Liver (tissue), 8 donors: ENCODE measurements at regions not wholly inside any gene's neighbourhood (a gene's known extent, or its start where the extent isn't known, plus 50 kb on each side); places are given as distances from the start of the nearest gene placed in this dataset.

Source experiments
- DNase-seq: peaks from one replicate; pipeline ENCODE4 v3.0.0-alpha.2; 2017; ENCODE audit warnings: low spot score
- H3K27ac ChIP-seq, 2 donors: one replicate each; pipeline ENCODE4 v1.7.0; 2013; ENCODE audit warnings: inconsistent platforms in 2 of 2, low read length in 2 of 2, control low read depth in 1 of 2, low read depth in 1 of 2, mild to moderate bottlenecking in 1 of 2
- H3K27me3 ChIP-seq, 4 donors: one replicate each; pipeline versions ENCODE4 v1.6.1 to v1.7.0; 2013; ENCODE audit warnings: low read length in 3 of 4, inconsistent platforms in 1 of 4, mild to moderate bottlenecking in 1 of 4, moderate library complexity in 1 of 4; ENCODE audit not compliant: control insufficient read depth in 4 of 4, insufficient read depth in 4 of 4
- H3K36me3 ChIP-seq, 4 donors: one replicate each; pipeline versions ENCODE4 v1.6.1 to v1.7.0; 2013; ENCODE audit warnings: low read length in 3 of 4, mild to moderate bottlenecking in 3 of 4, low read depth in 1 of 4, moderate library complexity in 1 of 4; ENCODE audit not compliant: control insufficient read depth in 4 of 4, insufficient read depth in 3 of 4
- H3K4me1 ChIP-seq, 4 donors: one replicate each; pipeline versions ENCODE4 v1.6.1 to v1.7.0; 2013; ENCODE audit warnings: low read length in 3 of 4, mild to moderate bottlenecking in 3 of 4, moderate library complexity in 1 of 4; ENCODE audit not compliant: control insufficient read depth in 4 of 4, insufficient read depth in 4 of 4
- H3K4me3 ChIP-seq, 3 donors: one replicate each; pipeline versions ENCODE4 v1.6.1 to v1.7.0; 2013; ENCODE audit warnings: low read length in 3 of 3, control low read depth in 1 of 3, low read depth in 1 of 3, mild to moderate bottlenecking in 1 of 3
- H3K9ac ChIP-seq, 2 donors: one replicate each; pipeline ENCODE4 v1.7.0; 2013; ENCODE audit warnings: low read length in 2 of 2, mild to moderate bottlenecking in 2 of 2, moderate library complexity in 2 of 2, control low read depth in 1 of 2, low read depth in 1 of 2
- H3K9me3 ChIP-seq, 4 donors: one replicate each; pipeline versions ENCODE4 v1.6.1 to v1.7.0; 2013; ENCODE audit warnings: low read length in 3 of 4; ENCODE audit not compliant: control insufficient read depth in 4 of 4
- EGR1 ChIP-seq, 2 donors: IDR thresholded peaks; 2 replicates each; pipeline ENCODE4 v1.6.1; 2016 to 2018; ENCODE audit warnings: antibody characterized with exemption in 2 of 2, low read depth in 2 of 2
- FOXA1 ChIP-seq: IDR thresholded peaks from 2 replicates; pipeline ENCODE4 v1.6.1; 2016; ENCODE audit warnings: antibody characterized with exemption
- FOXA2 ChIP-seq: IDR thresholded peaks from 2 replicates; pipeline ENCODE4 v1.6.1; 2016; ENCODE audit warnings: antibody characterized with exemption
- GABPA ChIP-seq, 2 donors: IDR thresholded peaks in 1 of 2; conservative IDR thresholded peaks in 1 of 2; 2 replicates each; pipeline ENCODE4 v1.6.1; 2016; ENCODE audit warnings: antibody characterized with exemption in 2 of 2, mild to moderate bottlenecking in 1 of 2, moderate library complexity in 1 of 2
- HNF4A ChIP-seq, 2 donors: conservative IDR thresholded peaks; 2 replicates each; pipeline ENCODE4 v1.6.1; 2016; ENCODE audit warnings: antibody characterized with exemption in 2 of 2, mild to moderate bottlenecking in 2 of 2
- HNF4G ChIP-seq: IDR thresholded peaks from 2 replicates; pipeline ENCODE4 v1.6.1; 2016; ENCODE audit warnings: antibody characterized with exemption
- JUND ChIP-seq, 2 donors: IDR thresholded peaks; 2 replicates each; pipeline ENCODE4 v1.6.1; 2016; ENCODE audit warnings: antibody characterized with exemption in 2 of 2
- NR2F2 ChIP-seq: IDR thresholded peaks from 2 replicates; pipeline ENCODE4 v1.6.1; 2016; ENCODE audit warnings: antibody characterized with exemption
- RAD21 ChIP-seq, 2 donors: IDR thresholded peaks; 2 replicates each; pipeline ENCODE4 v1.6.1; 2016; ENCODE audit warnings: antibody characterized with exemption in 2 of 2, mild to moderate bottlenecking in 2 of 2
- RXRA ChIP-seq, 2 donors: IDR thresholded peaks; 2 replicates each; pipeline ENCODE4 v1.6.1; 2017 to 2018; ENCODE audit warnings: antibody characterized with exemption in 2 of 2, mild to moderate bottlenecking in 1 of 2
- SP1 ChIP-seq: IDR thresholded peaks from 2 replicates; pipeline ENCODE4 v1.6.1; 2018; ENCODE audit warnings: antibody characterized with exemption, mild to moderate bottlenecking
- TAF1 ChIP-seq: conservative IDR thresholded peaks from 2 replicates; pipeline ENCODE4 v1.6.1; 2016; ENCODE audit warnings: antibody characterized with exemption, mild to moderate bottlenecking
- YY1 ChIP-seq: IDR thresholded peaks from 2 replicates; pipeline ENCODE4 v1.6.1; 2016; ENCODE audit warnings: antibody characterized with exemption, mild to moderate bottlenecking
- WGBS: extraction: QIAGEN DNeasy Blood & Tissue Kit; methylation state at CpG from one replicate; pipeline ENCODE4 v1.1.7; 2013; 5-methylcytosine and 5-hydroxymethylcytosine counted together
- TF ChIP-seq, protein P1 (sequence below): IDR thresholded peaks from 2 replicates; pipeline ENCODE4 v1.6.1; 2016; ENCODE audit warnings: antibody characterized with exemption
- TF ChIP-seq, protein P2 (sequence below): IDR thresholded peaks from 2 replicates; pipeline ENCODE4 v1.6.1; 2016; ENCODE audit warnings: antibody characterized with exemption
- TF ChIP-seq, protein P3 (sequence below): IDR thresholded peaks from 2 replicates; pipeline ENCODE4 v1.6.1; 2016; ENCODE audit warnings: antibody characterized with exemption, mild to moderate bottlenecking
- TF ChIP-seq, protein P4 (sequence below): fragments of 150-350 bp; IDR thresholded peaks from 2 replicates; pipeline ENCODE4 v1.5.1; 2017; ENCODE audit warnings: improper control_type of control experiment, low read depth, low read length; ENCODE audit not compliant: missing input control
- TF ChIP-seq, protein P5 (sequence below): IDR thresholded peaks from 2 replicates; pipeline ENCODE4 v1.6.1; 2016; ENCODE audit warnings: antibody characterized with exemption
- donor health status: healthy.
- donor health status: healthy.
- donor health status: healthy.
- donor health status: healthy.
- donor health status: healthy.

DNA sequence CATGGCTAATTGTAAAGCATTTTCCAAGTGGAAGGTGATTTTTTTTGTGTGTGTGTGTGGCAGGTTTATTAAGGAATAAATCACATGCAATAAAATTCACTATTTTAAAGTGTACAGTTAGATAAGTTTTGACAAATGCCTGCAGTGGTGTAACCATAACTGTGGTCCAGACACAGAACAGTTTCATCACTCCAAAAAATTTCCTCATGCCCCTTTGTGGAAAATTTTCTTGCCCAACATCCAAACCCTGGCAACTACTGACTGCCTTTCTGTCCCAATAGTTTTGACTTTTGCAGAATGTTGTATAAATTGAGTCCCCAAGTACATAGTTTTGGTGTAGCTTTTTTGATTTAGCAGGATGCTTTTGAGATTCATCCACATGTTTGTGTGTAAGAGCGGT, 135.1 kb upstream of the KLHL25 start:
- Histone ChIP-seq H3K9ac (no peak overlapping the region), H3K4me1 (no peaks in the 10 kb centered on the region), H3K27ac (no peak overlapping the region), H3K4me3 (no peak overlapping the region), H3K27me3 (no peaks in the 10 kb centered on the region), H3K36me3 (no peaks in the 10 kb centered on the region), H3K9me3 (no peaks in the 10 kb centered on the region)
- no peak for DNase-seq
- WGBS: 95% methylated on average over 1 of the region's 1 CpG
- TF ChIP-seq, protein P1, sequence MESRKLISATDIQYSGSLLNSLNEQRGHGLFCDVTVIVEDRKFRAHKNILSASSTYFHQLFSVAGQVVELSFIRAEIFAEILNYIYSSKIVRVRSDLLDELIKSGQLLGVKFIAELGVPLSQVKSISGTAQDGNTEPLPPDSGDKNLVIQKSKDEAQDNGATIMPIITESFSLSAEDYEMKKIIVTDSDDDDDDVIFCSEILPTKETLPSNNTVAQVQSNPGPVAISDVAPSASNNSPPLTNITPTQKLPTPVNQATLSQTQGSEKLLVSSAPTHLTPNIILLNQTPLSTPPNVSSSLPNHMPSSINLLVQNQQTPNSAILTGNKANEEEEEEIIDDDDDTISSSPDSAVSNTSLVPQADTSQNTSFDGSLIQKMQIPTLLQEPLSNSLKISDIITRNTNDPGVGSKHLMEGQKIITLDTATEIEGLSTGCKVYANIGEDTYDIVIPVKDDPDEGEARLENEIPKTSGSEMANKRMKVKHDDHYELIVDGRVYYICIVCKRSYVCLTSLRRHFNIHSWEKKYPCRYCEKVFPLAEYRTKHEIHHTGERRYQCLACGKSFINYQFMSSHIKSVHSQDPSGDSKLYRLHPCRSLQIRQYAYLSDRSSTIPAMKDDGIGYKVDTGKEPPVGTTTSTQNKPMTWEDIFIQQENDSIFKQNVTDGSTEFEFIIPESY: no peak
- TF ChIP-seq, protein P2, sequence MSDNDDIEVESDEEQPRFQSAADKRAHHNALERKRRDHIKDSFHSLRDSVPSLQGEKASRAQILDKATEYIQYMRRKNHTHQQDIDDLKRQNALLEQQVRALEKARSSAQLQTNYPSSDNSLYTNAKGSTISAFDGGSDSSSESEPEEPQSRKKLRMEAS: no peak
- no peak for TF ChIP-seq GABPA (IDR thresholded peaks at IDR 0.05 in 1 of 2, conservative IDR thresholded peaks at IDR 0.05 in 1 of 2)
- no peak for TF ChIP-seq FOXA2

DNA sequence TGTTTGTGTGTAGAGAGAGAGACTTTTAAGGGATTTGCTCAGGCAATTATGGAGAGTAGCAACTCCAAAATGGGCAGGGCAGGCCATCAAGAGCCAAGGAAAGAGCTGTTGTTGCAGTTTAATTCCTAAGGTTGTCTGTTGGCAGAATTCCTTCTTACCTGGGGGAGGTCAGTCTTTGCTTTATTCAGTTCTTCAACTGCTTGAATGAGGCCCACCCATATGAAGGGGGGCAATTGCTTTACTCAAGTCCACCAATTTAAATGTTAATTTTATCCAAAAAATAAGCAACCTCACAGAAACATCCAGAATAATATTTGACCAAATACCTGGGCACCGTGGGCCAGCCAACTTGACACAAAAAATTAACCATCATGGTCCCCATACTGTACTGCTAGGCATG, 137.7 kb upstream of the KLHL25 start:
- no peaks in the 10 kb centered on the region for H3K9me3 ChIP-seq
- H3K27ac ChIP-seq: no peak overlapping the region
- DNase-seq: no peak
- no peaks in the 10 kb centered on the region for H3K27me3 ChIP-seq
- H3K4me3 ChIP-seq: no peak overlapping the region
- no peaks in the 10 kb centered on the region for H3K4me1 ChIP-seq
- no peak overlapping the region for H3K9ac ChIP-seq
- WGBS: 81% methylated on average over 1 of the region's 1 CpG
- TF ChIP-seq RAD21 (IDR thresholded peaks at IDR 0.05): no peak
- TF ChIP-seq GABPA (IDR thresholded peaks at IDR 0.05 in 1 of 2, conservative IDR thresholded peaks at IDR 0.05 in 1 of 2): no peak
- TF ChIP-seq, protein P3, sequence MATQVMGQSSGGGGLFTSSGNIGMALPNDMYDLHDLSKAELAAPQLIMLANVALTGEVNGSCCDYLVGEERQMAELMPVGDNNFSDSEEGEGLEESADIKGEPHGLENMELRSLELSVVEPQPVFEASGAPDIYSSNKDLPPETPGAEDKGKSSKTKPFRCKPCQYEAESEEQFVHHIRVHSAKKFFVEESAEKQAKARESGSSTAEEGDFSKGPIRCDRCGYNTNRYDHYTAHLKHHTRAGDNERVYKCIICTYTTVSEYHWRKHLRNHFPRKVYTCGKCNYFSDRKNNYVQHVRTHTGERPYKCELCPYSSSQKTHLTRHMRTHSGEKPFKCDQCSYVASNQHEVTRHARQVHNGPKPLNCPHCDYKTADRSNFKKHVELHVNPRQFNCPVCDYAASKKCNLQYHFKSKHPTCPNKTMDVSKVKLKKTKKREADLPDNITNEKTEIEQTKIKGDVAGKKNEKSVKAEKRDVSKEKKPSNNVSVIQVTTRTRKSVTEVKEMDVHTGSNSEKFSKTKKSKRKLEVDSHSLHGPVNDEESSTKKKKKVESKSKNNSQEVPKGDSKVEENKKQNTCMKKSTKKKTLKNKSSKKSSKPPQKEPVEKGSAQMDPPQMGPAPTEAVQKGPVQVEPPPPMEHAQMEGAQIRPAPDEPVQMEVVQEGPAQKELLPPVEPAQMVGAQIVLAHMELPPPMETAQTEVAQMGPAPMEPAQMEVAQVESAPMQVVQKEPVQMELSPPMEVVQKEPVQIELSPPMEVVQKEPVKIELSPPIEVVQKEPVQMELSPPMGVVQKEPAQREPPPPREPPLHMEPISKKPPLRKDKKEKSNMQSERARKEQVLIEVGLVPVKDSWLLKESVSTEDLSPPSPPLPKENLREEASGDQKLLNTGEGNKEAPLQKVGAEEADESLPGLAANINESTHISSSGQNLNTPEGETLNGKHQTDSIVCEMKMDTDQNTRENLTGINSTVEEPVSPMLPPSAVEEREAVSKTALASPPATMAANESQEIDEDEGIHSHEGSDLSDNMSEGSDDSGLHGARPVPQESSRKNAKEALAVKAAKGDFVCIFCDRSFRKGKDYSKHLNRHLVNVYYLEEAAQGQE: no peak
- TF ChIP-seq RXRA (IDR thresholded peaks at IDR 0.05): no peak
- TF ChIP-seq FOXA2: no peak
- no peak for TF ChIP-seq JUND (IDR thresholded peaks at IDR 0.05)
- TF ChIP-seq, protein P4, sequence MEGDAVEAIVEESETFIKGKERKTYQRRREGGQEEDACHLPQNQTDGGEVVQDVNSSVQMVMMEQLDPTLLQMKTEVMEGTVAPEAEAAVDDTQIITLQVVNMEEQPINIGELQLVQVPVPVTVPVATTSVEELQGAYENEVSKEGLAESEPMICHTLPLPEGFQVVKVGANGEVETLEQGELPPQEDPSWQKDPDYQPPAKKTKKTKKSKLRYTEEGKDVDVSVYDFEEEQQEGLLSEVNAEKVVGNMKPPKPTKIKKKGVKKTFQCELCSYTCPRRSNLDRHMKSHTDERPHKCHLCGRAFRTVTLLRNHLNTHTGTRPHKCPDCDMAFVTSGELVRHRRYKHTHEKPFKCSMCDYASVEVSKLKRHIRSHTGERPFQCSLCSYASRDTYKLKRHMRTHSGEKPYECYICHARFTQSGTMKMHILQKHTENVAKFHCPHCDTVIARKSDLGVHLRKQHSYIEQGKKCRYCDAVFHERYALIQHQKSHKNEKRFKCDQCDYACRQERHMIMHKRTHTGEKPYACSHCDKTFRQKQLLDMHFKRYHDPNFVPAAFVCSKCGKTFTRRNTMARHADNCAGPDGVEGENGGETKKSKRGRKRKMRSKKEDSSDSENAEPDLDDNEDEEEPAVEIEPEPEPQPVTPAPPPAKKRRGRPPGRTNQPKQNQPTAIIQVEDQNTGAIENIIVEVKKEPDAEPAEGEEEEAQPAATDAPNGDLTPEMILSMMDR: no peak
- TF ChIP-seq, protein P2: no peak
- no peak for TF ChIP-seq TAF1
- TF ChIP-seq FOXA1: no peak
- no peak for TF ChIP-seq NR2F2
- no peak for TF ChIP-seq YY1
- TF ChIP-seq HNF4A (conservative IDR thresholded peaks at IDR 0.05): no peak
- TF ChIP-seq HNF4G: no peak
- TF ChIP-seq, protein P5, sequence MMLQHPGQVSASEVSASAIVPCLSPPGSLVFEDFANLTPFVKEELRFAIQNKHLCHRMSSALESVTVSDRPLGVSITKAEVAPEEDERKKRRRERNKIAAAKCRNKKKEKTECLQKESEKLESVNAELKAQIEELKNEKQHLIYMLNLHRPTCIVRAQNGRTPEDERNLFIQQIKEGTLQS: no peak
- TF ChIP-seq SP1: no peak
- TF ChIP-seq EGR1 (IDR thresholded peaks at IDR 0.05; ENCODE audit: low read depth in 2 of 2): no peak
- H3K36me3 ChIP-seq: no peaks in the 10 kb centered on the region
